A549 (cell line): ENCODE measurements at regions not wholly inside any gene's neighbourhood (a gene's known extent, or its start where the extent isn't known, plus 50 kb on each side); places are given as distances from the start of the nearest gene placed in this dataset.

Experiments used
- CHD2 ChIP-seq: fragments of 150-350 bp; IDR thresholded peaks from 2 replicates; pipeline ENCODE4 v1.6.1; 2014; ENCODE audit warnings: low read length; ENCODE audit not compliant: partially characterized antibody
- CHD4 ChIP-seq: fragments of 200-600 bp; sonication (generic); IDR thresholded peaks from 2 replicates; pipeline ENCODE4 v1.6.1; 2016; ENCODE audit warnings: antibody characterized with exemption, mild to moderate bottlenecking, borderline replicate concordance
- FOSL2 ChIP-seq, 2 experiments: fragments of 450-650 bp in 1 of 2; fragments of >200 bp in 1 of 2; sonication (Bioruptor Twin) in 1 of 2; formaldehyde crosslinking; IDR thresholded peaks; 2 replicates each; pipeline versions ENCODE4 v1.5.0 to v1.6.1; 2016 to 2020; ENCODE audit warnings: mild to moderate bottlenecking in 1 of 2, moderate library complexity in 1 of 2
- JUNB ChIP-seq: fragments of >200 bp; sonication (Bioruptor Twin); formaldehyde crosslinking; IDR thresholded peaks from 2 replicates; pipeline ENCODE4 v1.6.1; 2016
- POLR2A ChIP-seq: IDR thresholded peaks from 2 replicates; pipeline ENCODE4 v1.6.1; 2012; ENCODE audit warnings: mild to moderate bottlenecking, low read length
- RAD21 ChIP-seq, 2 experiments: fragments of >200 bp in 1 of 2; sonication (Bioruptor Twin) in 1 of 2; formaldehyde crosslinking in 1 of 2; IDR thresholded peaks in 1 of 2; conservative IDR thresholded peaks in 1 of 2; 2 replicates in 1 of 2; 3 replicates in 1 of 2; pipeline ENCODE4 v1.6.1; 2012 to 2018; ENCODE audit warnings: inconsistent platforms in 1 of 2
- TF ChIP-seq, protein P1 (sequence below): fragments of >200 bp; sonication (Bioruptor Twin); formaldehyde crosslinking; IDR thresholded peaks from 3 replicates; pipeline ENCODE4 v1.5.1; 2016

DNA sequence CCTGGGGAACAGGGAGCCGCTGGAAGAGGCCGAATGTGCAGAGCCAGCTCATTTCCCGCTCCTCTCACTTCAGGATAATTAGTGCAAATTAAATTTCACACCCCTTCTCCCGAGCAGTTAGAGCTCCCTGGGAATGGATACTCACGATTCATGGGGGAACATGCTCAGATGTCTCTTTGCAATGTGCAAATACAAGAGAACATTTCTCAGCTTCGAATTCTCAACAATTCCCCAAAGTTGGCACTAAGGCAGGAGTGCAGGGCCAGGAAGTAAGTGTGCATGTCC is 54.9 kb downstream of the CAMK2N1 start:
- TF ChIP-seq, protein P1, sequence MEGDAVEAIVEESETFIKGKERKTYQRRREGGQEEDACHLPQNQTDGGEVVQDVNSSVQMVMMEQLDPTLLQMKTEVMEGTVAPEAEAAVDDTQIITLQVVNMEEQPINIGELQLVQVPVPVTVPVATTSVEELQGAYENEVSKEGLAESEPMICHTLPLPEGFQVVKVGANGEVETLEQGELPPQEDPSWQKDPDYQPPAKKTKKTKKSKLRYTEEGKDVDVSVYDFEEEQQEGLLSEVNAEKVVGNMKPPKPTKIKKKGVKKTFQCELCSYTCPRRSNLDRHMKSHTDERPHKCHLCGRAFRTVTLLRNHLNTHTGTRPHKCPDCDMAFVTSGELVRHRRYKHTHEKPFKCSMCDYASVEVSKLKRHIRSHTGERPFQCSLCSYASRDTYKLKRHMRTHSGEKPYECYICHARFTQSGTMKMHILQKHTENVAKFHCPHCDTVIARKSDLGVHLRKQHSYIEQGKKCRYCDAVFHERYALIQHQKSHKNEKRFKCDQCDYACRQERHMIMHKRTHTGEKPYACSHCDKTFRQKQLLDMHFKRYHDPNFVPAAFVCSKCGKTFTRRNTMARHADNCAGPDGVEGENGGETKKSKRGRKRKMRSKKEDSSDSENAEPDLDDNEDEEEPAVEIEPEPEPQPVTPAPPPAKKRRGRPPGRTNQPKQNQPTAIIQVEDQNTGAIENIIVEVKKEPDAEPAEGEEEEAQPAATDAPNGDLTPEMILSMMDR = no peak
- TF ChIP-seq POLR2A = no peak
- TF ChIP-seq CHD2 = no peak
- no peak for TF ChIP-seq FOSL2 (IDR thresholded peaks at IDR 0.05)
- TF ChIP-seq FOSL2 (CRISPR knock-in tag; IDR thresholded peaks at IDR 0.05) = no peak
- TF ChIP-seq JUNB = no peak
- no peak for TF ChIP-seq RAD21 (conservative IDR thresholded peaks at IDR 0.05 in 1 of 2, IDR thresholded peaks at IDR 0.05 in 1 of 2)
- TF ChIP-seq CHD4 = no peak
